ENCODE measurements at regions not wholly inside any gene's neighbourhood (a gene's known extent, or its start where the extent isn't known, plus 50 kb on each side); places are given as distances from the start of the nearest gene placed in this dataset.
A peak's percentile ranks its signal among the peaks of the same experiment; 100 is the strongest.

GRCh38 chr10:52637592-52637991 is 135.0 kb downstream of the MBL2 start:
- DNase-seq (ENCODE audit: low read depth in 1 of 2, low spot score in 1 of 2), result peak in 1 of 2 experiments; percentile 63
- in situ Hi-C loops (cut with HindIII; ENCODE audit: low pct_unique_long_range_greater_than_20kb, low sequenced_read_pairs), result no loop called here
- no peak for TF ChIP-seq JUND (IDR thresholded peaks at IDR 0.05; ENCODE audit: low read depth)

DNA sequence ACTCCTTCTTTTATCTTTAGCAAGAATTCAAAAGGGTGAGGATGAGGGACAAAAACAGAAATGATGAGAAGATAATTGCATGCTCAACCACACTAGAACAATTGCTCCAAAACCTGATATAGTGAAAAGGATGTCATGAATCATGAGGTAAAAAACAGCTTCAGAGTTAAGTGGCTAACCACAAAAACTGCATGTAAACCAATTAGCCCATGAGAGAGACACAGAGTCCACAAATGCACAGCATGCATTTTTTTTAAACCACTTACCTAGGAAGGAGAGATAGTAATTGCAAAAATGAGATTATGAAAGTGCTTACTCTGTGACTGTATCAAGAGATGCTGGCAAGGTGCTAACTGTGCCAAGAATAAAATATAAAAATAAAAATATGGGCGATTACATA is 132.9 kb downstream of the MBL2 start:
- in situ Hi-C loops (cut with HindIII; ENCODE audit: low pct_unique_long_range_greater_than_20kb, low sequenced_read_pairs), result no loop called here
- TF ChIP-seq JUND (IDR thresholded peaks at IDR 0.05; ENCODE audit: low read depth), result no peak
- no peak for DNase-seq (ENCODE audit: low read depth in 1 of 2, low spot score in 1 of 2)

DNA sequence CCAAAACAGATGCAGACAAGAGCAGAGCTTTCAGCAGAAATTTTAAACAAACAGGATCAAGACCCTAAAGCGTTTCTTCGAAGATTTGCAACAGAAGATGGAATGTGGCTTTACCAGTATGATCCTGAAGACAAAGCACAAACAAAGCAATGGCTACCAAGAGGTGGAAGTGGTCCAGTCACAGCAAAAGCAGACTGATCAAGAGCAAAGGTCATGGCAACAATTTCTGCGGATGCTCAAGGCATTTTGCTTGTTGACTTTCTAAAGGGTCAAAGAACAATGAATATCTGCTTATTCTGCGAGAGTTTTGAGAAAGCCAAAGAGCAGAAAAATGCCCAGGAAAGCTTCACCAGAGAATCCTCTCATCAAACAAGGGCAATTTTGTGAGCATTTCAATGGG is 130.4 kb downstream of the MBL2 start:
- TF ChIP-seq JUND (IDR thresholded peaks at IDR 0.05; ENCODE audit: low read depth), result no peak
- peak in 1 of 2 experiments; percentile 30 for DNase-seq (ENCODE audit: low read depth in 1 of 2, low spot score in 1 of 2)
- in situ Hi-C loops (cut with HindIII; ENCODE audit: low pct_unique_long_range_greater_than_20kb, low sequenced_read_pairs), result no loop called here

- TF ChIP-seq JUND (IDR thresholded peaks at IDR 0.05; ENCODE audit: low read depth), result no peak
- in situ Hi-C loops (cut with HindIII; ENCODE audit: low pct_unique_long_range_greater_than_20kb, low sequenced_read_pairs), result no loop called here
- DNase-seq (ENCODE audit: low read depth in 1 of 2, low spot score in 1 of 2), result peak; percentile 25 to 77
These were observed 128.0 kb downstream of the MBL2 start for GRCh38 chr10:52644373-52645186.

GRCh38 chr10:52645187-52645758 is 127.3 kb downstream of the MBL2 start:
- DNase-seq (ENCODE audit: low read depth in 1 of 2, low spot score in 1 of 2), result no peak
- no peak for TF ChIP-seq JUND (IDR thresholded peaks at IDR 0.05; ENCODE audit: low read depth)
- in situ Hi-C loops (cut with HindIII; ENCODE audit: low pct_unique_long_range_greater_than_20kb, low sequenced_read_pairs), result no loop called here

DNA sequence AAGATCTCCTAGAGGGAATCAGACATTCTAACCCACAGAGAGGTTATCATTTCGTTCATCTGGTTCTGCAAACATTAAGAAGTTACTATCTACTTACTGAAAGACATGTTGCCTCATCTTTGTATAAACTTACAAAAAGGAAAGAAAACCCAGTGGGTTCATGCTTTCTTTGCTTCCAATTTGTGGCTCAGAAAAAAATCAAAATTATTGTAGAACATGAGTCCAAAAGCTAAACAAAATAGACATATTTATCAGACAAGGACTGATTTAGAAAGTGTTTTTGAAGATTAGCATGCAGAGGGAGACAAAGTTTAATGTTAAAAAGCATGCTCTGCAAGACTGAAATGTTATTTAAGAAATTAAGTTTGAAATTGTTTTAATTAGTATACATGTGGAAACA is 123.1 kb downstream of the MBL2 start:
- in situ Hi-C loops (cut with HindIII; ENCODE audit: low pct_unique_long_range_greater_than_20kb, low sequenced_read_pairs), result no loop called here
- no peak for DNase-seq (ENCODE audit: low read depth in 1 of 2, low spot score in 1 of 2)
- TF ChIP-seq JUND (IDR thresholded peaks at IDR 0.05; ENCODE audit: low read depth), result no peak

DNA sequence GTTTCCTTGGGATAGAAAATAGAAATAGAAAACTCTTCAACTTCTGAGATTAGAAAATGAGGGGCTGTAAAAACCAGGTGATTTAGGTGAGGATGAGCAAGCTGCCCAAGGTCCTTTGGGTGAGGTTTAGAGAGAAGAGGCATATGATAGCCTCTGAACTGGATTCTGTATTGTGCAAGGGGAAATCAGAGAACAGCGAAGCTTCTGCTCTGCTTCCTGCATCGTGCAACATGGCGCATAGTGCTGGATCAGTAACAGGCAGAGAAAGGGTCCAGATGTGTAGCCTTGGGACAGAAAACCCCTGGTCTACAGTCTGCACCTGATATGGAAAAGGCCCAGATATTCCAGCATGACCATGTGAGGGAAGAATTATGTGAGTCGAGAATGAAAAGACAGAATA is 121.7 kb downstream of the MBL2 start:
- TF ChIP-seq JUND (IDR thresholded peaks at IDR 0.05; ENCODE audit: low read depth), result no peak
- in situ Hi-C loops (cut with HindIII; ENCODE audit: low pct_unique_long_range_greater_than_20kb, low sequenced_read_pairs), result no loop called here
- no peak for DNase-seq (ENCODE audit: low read depth in 1 of 2, low spot score in 1 of 2)

DNA sequence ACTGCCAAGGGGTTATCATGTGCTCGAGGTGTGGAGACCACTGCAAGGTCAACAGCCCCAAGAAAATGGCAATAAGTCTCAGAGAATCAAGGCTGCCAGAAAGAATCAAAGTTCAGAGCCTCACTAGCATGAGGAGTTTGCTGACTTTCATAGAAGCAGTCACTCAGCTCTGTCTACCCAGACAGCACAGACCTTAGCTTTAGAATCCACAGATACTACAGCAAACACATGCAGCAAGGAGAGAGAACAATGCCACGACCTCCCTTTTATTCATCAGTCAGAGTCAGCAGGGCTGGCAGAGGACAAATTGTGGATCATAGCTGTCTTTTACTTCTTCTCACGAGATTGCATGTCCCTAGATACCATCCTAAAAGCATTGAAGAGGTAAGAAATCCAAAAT is 121.3 kb downstream of the MBL2 start:
- TF ChIP-seq JUND (IDR thresholded peaks at IDR 0.05; ENCODE audit: low read depth), result no peak
- in situ Hi-C loops (cut with HindIII; ENCODE audit: low pct_unique_long_range_greater_than_20kb, low sequenced_read_pairs), result no loop called here
- no peak for DNase-seq (ENCODE audit: low read depth in 1 of 2, low spot score in 1 of 2)

- in situ Hi-C loops (cut with HindIII; ENCODE audit: low pct_unique_long_range_greater_than_20kb, low sequenced_read_pairs), result no loop called here
- no peak for TF ChIP-seq JUND (IDR thresholded peaks at IDR 0.05; ENCODE audit: low read depth)
- no peak for DNase-seq (ENCODE audit: low read depth in 1 of 2, low spot score in 1 of 2)
These were observed 119.9 kb downstream of the MBL2 start for GRCh38 chr10:52652431-52653262.

DNA sequence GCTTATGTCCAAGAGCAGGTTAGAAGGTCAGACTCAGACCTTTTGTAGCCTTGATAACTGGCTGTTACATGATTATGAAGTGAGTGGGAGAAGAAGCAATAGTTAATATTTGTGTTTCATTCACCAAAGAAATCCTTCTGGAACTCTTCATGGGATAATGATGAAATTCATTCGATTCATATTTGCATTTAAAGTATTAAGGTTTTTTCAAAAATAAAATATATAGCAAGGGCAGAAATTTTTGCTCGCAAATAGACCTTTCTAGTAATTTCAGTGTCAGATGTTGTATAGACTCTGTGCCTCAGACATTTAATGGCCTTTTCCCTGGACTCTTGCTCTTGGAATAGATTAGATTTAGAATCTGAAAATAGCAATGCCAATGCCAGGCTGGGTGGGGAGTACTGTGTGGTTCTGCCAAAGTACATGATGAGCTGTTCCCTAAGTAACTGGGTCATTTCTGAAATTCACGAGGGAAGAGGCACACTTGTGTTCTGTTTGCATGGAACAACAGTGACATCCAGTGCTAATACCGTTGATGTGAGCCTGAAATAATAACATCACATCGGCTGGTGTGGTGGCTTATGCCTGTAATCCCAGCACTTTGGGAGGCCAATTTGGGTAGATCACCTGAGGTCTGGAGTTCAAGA is 119.2 kb downstream of the MBL2 start:
- in situ Hi-C loops (cut with HindIII; ENCODE audit: low pct_unique_long_range_greater_than_20kb, low sequenced_read_pairs), result no loop called here
- no peak for TF ChIP-seq JUND (IDR thresholded peaks at IDR 0.05; ENCODE audit: low read depth)
- DNase-seq (ENCODE audit: low read depth in 1 of 2, low spot score in 1 of 2), result peak in 1 of 2 experiments; percentile 35

- DNase-seq (ENCODE audit: low read depth in 1 of 2, low spot score in 1 of 2), result no peak
- no peak for TF ChIP-seq JUND (IDR thresholded peaks at IDR 0.05; ENCODE audit: low read depth)
- in situ Hi-C loops (cut with HindIII; ENCODE audit: low pct_unique_long_range_greater_than_20kb, low sequenced_read_pairs), result no loop called here
These were observed 118.4 kb downstream of the MBL2 start for GRCh38 chr10:52654201-52654600.

DNA sequence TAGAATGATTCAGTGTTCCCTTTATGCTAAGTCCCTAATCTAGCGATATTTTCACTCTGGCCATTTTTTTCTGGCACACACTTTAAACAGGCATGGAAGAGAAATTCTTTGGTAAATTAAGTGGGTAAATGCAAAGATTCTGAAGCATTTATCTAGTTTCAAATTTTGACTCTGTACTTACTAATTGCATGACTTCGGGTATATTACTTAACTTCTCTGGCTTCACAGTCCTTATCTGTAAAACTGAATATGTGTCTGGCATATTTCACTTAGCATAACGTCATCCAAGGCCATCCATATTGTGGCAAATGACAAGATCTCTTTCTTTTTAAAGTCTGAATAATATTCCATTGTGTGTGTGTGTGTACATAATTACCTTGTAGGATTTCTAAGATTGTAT is 114.5 kb downstream of the MBL2 start:
- TF ChIP-seq JUND (IDR thresholded peaks at IDR 0.05; ENCODE audit: low read depth), result no peak
- DNase-seq (ENCODE audit: low read depth in 1 of 2, low spot score in 1 of 2), result no peak
- in situ Hi-C loops (cut with HindIII; ENCODE audit: low pct_unique_long_range_greater_than_20kb, low sequenced_read_pairs), result no loop called here

All from T47D (cell line).